ENCODE measurements at regions not wholly inside any gene's neighbourhood (a gene's known extent, or its start where the extent isn't known, plus 50 kb on each side); places are given as distances from the start of the nearest gene placed in this dataset.
"Not testable (repeated sequence)": the region's sequence is repeated elsewhere in the genome, so short reads cannot be mapped to it uniquely, and the experiment has no call there.

DNA sequence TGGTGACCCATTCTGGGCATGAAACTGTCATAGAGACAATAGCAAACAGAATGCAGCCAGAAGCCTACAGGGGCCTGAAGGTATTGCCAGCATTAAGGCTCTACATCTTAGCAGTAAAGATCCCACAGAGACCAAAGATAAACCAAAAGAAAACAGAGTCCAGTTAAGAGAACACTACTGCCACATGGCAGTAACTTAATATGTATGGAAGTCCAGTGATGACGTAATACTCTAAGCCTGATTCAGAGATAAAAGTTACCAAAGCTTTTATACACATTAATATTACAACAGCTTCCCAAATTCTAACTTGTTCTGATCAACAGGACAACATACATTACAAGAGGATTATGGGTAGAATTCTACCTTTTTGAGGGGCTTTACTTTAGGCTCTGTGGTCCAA lies 371.5 kb downstream of the PRELID2 start:
- Histone ChIP-seq H3K27ac (peak overlapping the region in 2 of 5 donors; percentile 46 to 67), H3K4me1 (peaks cover 0 to 19% (median 8%) of the 10 kb centered on the region in 4 donors), H3K9me3 (no peaks in the 10 kb centered on the region), H3K4me3 (no peak overlapping the region), H3K27me3 (no peaks in the 10 kb centered on the region), H3K36me3 (no peaks in the 10 kb centered on the region)
- intact Hi-C loops (cut with DNase I; ENCODE audit: low total_unique reads), result no loop called here
- WGBS, 5 donors, result 45 to 64% (median 53%) methylated on average over 1 of the region's 1 CpG
- TF ChIP-seq EP300 (IDR thresholded peaks at IDR 0.05), result no peak
- no peak for TF ChIP-seq POLR2AphosphoS5 (IDR thresholded peaks at IDR 0.05)
- DNase-seq, result no peak

DNA sequence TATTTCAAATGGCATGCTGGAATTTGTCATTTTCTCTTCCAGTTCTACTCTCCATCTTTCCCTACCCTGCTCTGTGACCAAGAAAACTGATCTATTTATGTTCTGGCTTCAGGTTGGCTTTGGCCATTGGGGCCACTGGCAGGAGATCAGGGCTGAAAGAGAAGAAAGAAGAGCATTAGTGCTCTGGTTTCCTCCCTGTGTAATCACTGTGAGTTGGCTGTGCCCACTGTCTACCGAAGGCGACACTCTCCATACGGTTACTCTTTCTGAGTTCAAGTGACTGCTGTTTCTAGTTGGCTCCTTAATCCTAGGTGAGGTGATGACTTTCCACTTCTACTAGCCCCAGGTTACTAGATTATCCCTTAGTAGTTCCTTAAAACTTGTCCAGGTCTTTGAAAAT lies 372.6 kb downstream of the PRELID2 start:
- Histone ChIP-seq H3K36me3 (no peaks in the 10 kb centered on the region), H3K9me3 (no peaks in the 10 kb centered on the region), H3K4me1 (peaks cover 0 to 19% (median 8%) of the 10 kb centered on the region in 4 donors), H3K4me3 (no peak overlapping the region), H3K27me3 (no peaks in the 10 kb centered on the region), H3K27ac (no peak overlapping the region)
- no peak for DNase-seq
- WGBS, 5 donors, result 93 to 98% (median 95%) methylated on average over 3 of the region's 3 CpGs
- intact Hi-C loops (cut with DNase I; ENCODE audit: low total_unique reads), result no loop called here
- no peak for TF ChIP-seq POLR2A (IDR thresholded peaks at IDR 0.05)
- no peak for TF ChIP-seq EP300 (IDR thresholded peaks at IDR 0.05)

GRCh38 chr5:145450286-145450885 lies 384.8 kb downstream of the PRELID2 start:
- DNase-seq, result no peak
- H3K27ac ChIP-seq, result no peak overlapping the region
- H3K4me3 ChIP-seq, result no peak overlapping the region
- TF ChIP-seq EP300 (IDR thresholded peaks at IDR 0.05), result no peak
- no peak for TF ChIP-seq POLR2A (IDR thresholded peaks at IDR 0.05)
- TF ChIP-seq CTCF (IDR thresholded peaks at IDR 0.05), result no peak
- TF ChIP-seq POLR2AphosphoS5 (IDR thresholded peaks at IDR 0.05), result no peak
- intact Hi-C loops (cut with DNase I; ENCODE audit: low total_unique reads), result no loop called here
- H3K4me1 ChIP-seq, result no peaks in the 10 kb centered on the region
- WGBS, 5 donors, result 80 to 90% (median 89%) methylated on average over 5 of the region's 5 CpGs
- no peaks in the 10 kb centered on the region for H3K27me3 ChIP-seq
- peaks cover 0 to 15% (median 5%) of the 10 kb centered on the region in 4 donors for H3K9me3 ChIP-seq
- H3K36me3 ChIP-seq, result no peaks in the 10 kb centered on the region

DNA sequence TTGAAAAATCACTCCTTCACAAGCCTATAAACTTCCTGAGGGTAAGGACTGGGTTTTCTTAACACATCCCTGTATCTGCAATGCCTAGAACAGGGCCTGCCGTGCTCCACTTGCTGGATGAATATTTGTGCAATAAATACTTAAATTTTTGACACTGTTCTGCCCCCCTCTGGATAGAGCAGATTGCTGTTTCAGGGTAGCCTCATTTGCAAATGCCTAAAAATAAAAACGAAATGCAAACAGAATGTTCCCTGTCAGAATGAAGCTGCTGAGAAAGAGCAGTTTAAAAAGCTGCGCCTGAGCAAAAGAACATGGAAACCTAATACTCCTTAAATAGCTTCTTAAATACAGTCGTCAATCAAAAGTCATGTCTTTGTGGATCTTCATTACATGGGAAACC lies 385.3 kb downstream of the PRELID2 start:
- Histone ChIP-seq H3K27ac (no peak overlapping the region), H3K36me3 (no peaks in the 10 kb centered on the region), H3K4me1 (no peaks in the 10 kb centered on the region), H3K27me3 (no peaks in the 10 kb centered on the region), H3K9me3 (peaks cover 0 to 9% (median 3%) of the 10 kb centered on the region in 4 donors), H3K4me3 (no peak overlapping the region)
- DNase-seq, result no peak
- 77 to 90% (median 81%) methylated on average over 4 of the region's 4 CpGs for WGBS, 5 donors
- intact Hi-C loops (cut with DNase I; ENCODE audit: low total_unique reads), result no loop called here
- TF ChIP-seq EP300 (IDR thresholded peaks at IDR 0.05) (no peak), POLR2A (IDR thresholded peaks at IDR 0.05) (no peak), POLR2AphosphoS5 (IDR thresholded peaks at IDR 0.05) (no peak)

DNA sequence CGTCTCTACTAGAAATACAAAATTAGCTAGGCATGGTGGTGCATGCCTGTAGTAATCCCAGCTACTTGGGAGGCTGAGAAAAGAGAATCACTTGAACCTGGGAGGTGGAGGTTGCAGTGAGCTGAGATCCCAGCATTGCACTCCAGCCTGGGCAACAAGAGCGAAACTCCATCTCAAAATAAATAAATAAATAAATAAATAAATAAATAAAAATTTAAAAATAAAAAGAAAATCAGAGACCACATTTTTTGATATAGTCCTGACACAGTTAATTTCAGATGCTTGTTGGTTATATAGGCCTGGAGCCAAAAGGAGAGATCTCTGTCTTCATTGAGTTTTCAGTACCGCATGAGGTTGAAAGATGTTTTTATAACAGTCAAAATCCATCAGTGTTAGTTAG lies 388.3 kb downstream of the PRELID2 start:
- H3K4me3 ChIP-seq; H3K27ac ChIP-seq; H3K36me3 ChIP-seq; intact Hi-C loops (cut with DNase I; ENCODE audit: low total_unique reads); H3K9me3 ChIP-seq; H3K4me1 ChIP-seq; DNase-seq; H3K27me3 ChIP-seq: not testable (repeated sequence)
- WGBS, 5 donors, result 87 to 95% (median 92%) methylated on average over 3 of the region's 3 CpGs

- no peaks in the 10 kb centered on the region for H3K4me1 ChIP-seq
- DNase-seq, result no peak
- no peak overlapping the region for H3K4me3 ChIP-seq
- TF ChIP-seq EP300 (IDR thresholded peaks at IDR 0.05) (no peak), POLR2AphosphoS5 (IDR thresholded peaks at IDR 0.05) (no peak), POLR2A (IDR thresholded peaks at IDR 0.05) (no peak), CTCF (IDR thresholded peaks at IDR 0.05) (no peak)
- no peaks in the 10 kb centered on the region for H3K27me3 ChIP-seq
- H3K9me3 ChIP-seq, result peaks cover 0 to 8% (median 0%) of the 10 kb centered on the region in 4 donors
- H3K36me3 ChIP-seq, result no peaks in the 10 kb centered on the region
- intact Hi-C loops (cut with DNase I; ENCODE audit: low total_unique reads), result no loop called here
- H3K27ac ChIP-seq, result no peak overlapping the region
- WGBS, 5 donors, result 86 to 98% (median 92%) methylated on average over 5 of the region's 5 CpGs
Measured at GRCh38 chr5:145446412-145446811, 388.7 kb downstream of the PRELID2 start.

All from stomach (tissue), 8 donors.